OCI-LY1 (cell line): ENCODE measurements at regions not wholly inside any gene's neighbourhood (a gene's known extent, or its start where the extent isn't known, plus 50 kb on each side); places are given as distances from the start of the nearest gene placed in this dataset.

Experiments
- CTCF ChIP-seq: fragments of 200-600 bp; sonication (generic), shearing (Covaris generic); IDR thresholded peaks from 2 replicates; pipeline ENCODE4 v1.5.1; 2017; ENCODE audit warnings: mild to moderate bottlenecking, antibody characterized with exemption, low read length, moderate library complexity, mixed read lengths
- EZH2 ChIP-seq: fragments of 200-600 bp; sonication (generic), shearing (Covaris generic); IDR thresholded peaks from 2 replicates; pipeline ENCODE4 v1.8.0; 2017; ENCODE audit warnings: borderline replicate concordance, mixed run types, mild to moderate bottlenecking, antibody characterized with exemption, low read length, moderate library complexity, mixed read lengths

GRCh38 chr5:64015824-64016223, 53.6 kb upstream of the HTR1A start:
- TF ChIP-seq CTCF (no peak), EZH2 (no peak)
